HUES48 (cell line): ENCODE measurements at regions not wholly inside any gene's neighbourhood (a gene's known extent, or its start where the extent isn't known, plus 50 kb on each side); places are given as distances from the start of the nearest gene placed in this dataset.

Source experiments
- H3K27ac ChIP-seq: one replicate; pipeline ENCODE4 v1.7.0; 2013; ENCODE audit warnings: low read depth, low read length, inconsistent platforms
- H3K27me3 ChIP-seq: 2 replicates; pipeline ENCODE4 v1.6.1; 2013; ENCODE audit warnings: mild to moderate bottlenecking, low read length; ENCODE audit not compliant: control insufficient read depth, insufficient read depth
- H3K36me3 ChIP-seq: 2 replicates; pipeline ENCODE4 v1.6.1; 2013; ENCODE audit warnings: low read length; ENCODE audit not compliant: control insufficient read depth, insufficient read depth
- H3K4me1 ChIP-seq: 2 replicates; pipeline ENCODE4 v1.6.1; 2013; ENCODE audit warnings: mild to moderate bottlenecking, low read length; ENCODE audit not compliant: control insufficient read depth, insufficient read depth
- H3K4me3 ChIP-seq: 2 replicates; pipeline ENCODE4 v1.5.1; 2013; ENCODE audit warnings: mild to moderate bottlenecking, low read depth, low read length
- H3K9ac ChIP-seq: 2 replicates; pipeline ENCODE4 v1.6.1; 2013; ENCODE audit warnings: mild to moderate bottlenecking, low read depth, low read length, moderate library complexity
- H3K9me3 ChIP-seq: 2 replicates; pipeline ENCODE4 v1.6.1; 2013; ENCODE audit warnings: low read length; ENCODE audit not compliant: control insufficient read depth, insufficient read depth

DNA sequence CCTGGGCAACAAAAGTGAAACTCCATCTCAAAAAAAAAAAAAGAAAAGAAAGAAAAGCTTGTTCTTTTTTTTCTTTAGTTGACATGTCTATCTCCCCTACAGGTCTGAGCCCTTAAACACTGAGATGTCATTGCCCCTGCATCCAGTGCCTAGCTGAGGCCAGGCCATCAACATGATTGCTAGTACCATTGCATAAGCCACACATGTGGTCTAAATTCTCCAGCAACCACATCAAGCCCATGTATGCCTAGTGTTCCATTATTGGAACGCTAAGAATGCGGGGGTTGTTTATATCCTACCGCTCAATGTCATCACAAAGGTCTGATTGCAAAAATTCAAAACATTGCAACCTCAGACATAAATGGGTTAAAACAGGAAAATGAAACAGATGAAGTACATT lies 62.7 kb downstream of the NPTX2 start:
- Histone ChIP-seq H3K27ac (no peak overlapping the region), H3K36me3 (no peaks in the 10 kb centered on the region), H3K4me1 (no peaks in the 10 kb centered on the region), H3K9me3 (no peaks in the 10 kb centered on the region), H3K9ac (no peak overlapping the region), H3K27me3 (no peaks in the 10 kb centered on the region), H3K4me3 (no peak overlapping the region)

DNA sequence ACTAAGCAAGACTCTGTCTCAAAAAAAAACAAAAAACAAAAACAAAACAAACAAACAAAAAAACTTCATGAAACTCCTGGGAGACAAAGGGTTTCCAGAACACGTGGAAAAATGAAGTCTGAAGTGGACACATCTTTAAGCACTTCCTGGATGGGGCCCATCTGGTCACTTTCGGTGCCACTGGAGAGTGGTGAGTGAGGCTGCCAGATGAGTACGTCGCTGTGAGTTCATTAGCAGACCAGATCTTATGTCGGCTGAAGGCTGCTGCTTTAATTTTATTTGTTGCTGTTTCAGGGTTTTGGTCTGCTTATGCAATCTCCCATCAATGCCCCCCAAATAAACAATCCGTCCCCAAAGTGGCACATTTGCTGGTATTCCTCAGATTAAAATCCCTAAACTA lies 64.4 kb downstream of the NPTX2 start:
- no peak overlapping the region for H3K9ac ChIP-seq
- H3K27ac ChIP-seq, result no peak overlapping the region
- H3K9me3 ChIP-seq, result peaks cover 2% of the 10 kb centered on the region; the same call in 1 of the 2 replicates

DNA sequence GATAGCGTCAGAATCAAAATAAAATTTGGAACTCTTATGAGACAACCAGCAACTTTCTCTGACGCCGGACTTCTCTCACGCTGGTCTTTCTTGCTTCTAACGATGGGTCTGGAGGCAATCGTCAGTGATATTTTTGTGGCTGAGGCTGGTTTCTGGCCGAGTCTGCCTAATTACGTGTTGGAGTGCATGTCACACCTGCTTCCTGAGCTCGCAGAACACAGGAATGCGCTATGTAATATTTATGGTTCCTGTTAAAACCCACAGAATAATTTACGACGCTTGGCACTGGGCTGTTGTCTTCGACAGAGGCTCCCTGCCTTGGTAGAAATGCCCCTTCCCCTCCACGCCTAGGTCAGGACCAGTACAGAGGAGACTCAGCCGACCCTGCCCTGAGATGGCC lies 64.9 kb downstream of the NPTX2 start:
- no peak overlapping the region for H3K4me3 ChIP-seq
- no peak overlapping the region for H3K27ac ChIP-seq
- no peaks in the 10 kb centered on the region for H3K27me3 ChIP-seq
- H3K9ac ChIP-seq, result no peak overlapping the region
- no peaks in the 10 kb centered on the region for H3K4me1 ChIP-seq
- H3K9me3 ChIP-seq, result peaks cover 2% of the 10 kb centered on the region; the same call in 1 of the 2 replicates
- no peaks in the 10 kb centered on the region for H3K36me3 ChIP-seq

More for the DNA sequence above, 64.4 kb downstream of the NPTX2 start:
- no peaks in the 10 kb centered on the region for H3K36me3 ChIP-seq
- no peak overlapping the region for H3K4me3 ChIP-seq
- H3K27me3 ChIP-seq, result no peaks in the 10 kb centered on the region
- H3K4me1 ChIP-seq, result no peaks in the 10 kb centered on the region

DNA sequence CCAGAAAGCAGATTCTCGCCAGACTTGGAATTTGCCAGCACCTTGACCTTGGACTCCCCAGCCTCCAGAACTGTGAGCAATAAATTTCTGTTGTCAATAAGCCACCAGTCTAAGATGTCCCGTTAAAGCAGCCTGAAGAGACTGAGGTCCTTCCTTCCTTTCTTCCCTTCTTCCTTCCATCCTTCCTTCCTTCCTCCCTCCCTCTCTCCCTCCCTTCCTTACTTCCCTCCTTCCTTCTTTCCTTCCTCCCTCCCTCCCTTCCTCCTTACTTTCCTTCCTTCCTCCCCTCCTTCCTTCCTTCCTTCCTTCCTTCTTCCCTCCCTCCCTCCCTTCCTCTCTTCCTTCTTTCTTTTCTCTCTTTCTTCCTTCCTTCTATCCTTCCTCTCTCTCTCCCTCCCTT lies 66.4 kb downstream of the NPTX2 start:
- H3K4me1 ChIP-seq, result no peaks in the 10 kb centered on the region
- H3K4me3 ChIP-seq, result no peak overlapping the region
- no peak overlapping the region for H3K9ac ChIP-seq
- no peaks in the 10 kb centered on the region for H3K36me3 ChIP-seq
- H3K9me3 ChIP-seq, result peaks cover 2% of the 10 kb centered on the region; the same call in 1 of the 2 replicates
- no peak overlapping the region for H3K27ac ChIP-seq
- no peaks in the 10 kb centered on the region for H3K27me3 ChIP-seq

DNA sequence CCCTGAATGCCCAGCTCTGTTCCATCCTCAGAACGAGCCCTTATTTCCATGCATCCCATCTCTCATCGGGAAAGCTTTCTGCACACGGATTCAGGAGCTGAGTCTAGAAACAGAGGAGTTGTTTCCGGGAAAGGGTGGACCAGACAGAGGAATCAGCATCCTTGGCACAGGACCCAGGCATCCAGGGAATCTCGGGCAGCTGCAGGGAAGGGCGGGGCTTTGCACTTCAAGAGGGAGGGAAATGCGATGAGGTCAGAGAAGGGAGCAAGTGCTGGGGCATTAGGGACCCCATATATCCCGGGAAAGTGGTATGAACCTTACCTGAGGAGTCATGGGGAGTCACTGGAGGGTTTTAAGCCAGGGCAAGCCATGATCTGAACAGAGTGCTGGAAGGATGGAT lies 68.5 kb downstream of the NPTX2 start:
- no peak overlapping the region for H3K4me3 ChIP-seq
- H3K9ac ChIP-seq, result no peak overlapping the region
- H3K36me3 ChIP-seq, result no peaks in the 10 kb centered on the region
- no peak overlapping the region for H3K27ac ChIP-seq
- peaks cover 5% of the 10 kb centered on the region; the same call in 1 of the 2 replicates for H3K9me3 ChIP-seq
- H3K4me1 ChIP-seq, result no peaks in the 10 kb centered on the region
- no peaks in the 10 kb centered on the region for H3K27me3 ChIP-seq

DNA sequence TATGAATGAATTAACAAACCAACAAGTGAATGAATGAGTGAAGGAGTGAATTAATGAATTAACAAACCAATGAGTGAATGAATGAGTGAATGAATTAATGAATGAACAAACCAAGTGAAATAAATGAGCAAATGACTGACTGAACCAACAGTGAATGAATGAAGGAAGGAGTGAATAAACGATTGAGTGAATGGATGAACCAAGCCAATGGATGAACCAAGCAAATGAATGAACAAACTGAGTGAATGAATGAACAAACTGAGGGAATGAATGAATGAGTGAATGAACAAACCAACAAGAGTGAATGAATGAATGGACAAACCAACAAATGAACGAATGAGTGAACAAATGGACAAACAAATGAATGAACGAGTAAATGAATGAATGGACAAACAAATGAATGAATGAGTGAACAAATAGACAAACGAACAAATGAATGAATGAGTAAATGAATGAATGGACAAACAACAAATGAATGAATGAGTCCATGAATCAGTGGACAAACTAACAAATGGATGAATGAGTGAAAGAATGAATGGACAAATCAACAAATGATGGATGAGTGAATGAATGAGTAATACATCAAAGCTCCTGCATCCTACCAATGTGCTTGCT lies 69.5 kb downstream of the NPTX2 start:
- Histone ChIP-seq H3K27ac (no peak overlapping the region), H3K36me3 (no peaks in the 10 kb centered on the region), H3K9me3 (peaks cover 5% of the 10 kb centered on the region), H3K27me3 (no peaks in the 10 kb centered on the region), H3K9ac (no peak overlapping the region), H3K4me1 (no peaks in the 10 kb centered on the region), H3K4me3 (no peak overlapping the region)

DNA sequence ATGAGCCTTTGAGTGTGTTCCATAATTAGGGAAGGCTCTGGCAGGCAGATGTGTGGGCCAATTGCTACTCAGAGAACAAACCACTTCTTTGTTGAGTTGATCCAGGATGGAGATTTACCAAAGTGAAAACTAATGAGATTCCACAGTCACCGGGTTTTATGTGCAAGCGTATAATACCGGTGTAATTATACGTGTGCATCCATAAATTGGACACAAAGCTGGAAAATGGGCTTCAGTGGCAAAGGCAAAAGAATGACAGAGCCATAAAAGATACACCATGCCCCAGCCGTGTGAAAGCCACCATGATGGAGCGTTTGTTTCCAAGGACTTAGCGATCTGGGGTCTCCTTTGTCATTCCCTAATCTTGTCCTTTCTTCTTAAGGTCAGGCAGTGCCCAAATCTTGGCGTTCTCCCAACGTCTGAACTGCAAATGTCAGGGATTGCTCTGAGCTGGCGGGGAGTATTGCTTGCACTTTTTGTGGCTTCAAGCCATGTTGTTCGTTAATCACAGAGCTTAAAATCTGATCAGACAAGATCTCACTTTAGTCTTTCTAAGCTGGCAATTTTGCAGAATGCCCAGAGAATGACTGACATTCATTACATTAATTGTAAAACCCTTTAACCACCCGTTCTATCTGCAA lies 70.1 kb downstream of the NPTX2 start:
- H3K27ac ChIP-seq, result no peak overlapping the region
- no peaks in the 10 kb centered on the region for H3K4me1 ChIP-seq
- peaks cover 5% of the 10 kb centered on the region for H3K9me3 ChIP-seq
- H3K27me3 ChIP-seq, result no peaks in the 10 kb centered on the region
- no peak overlapping the region for H3K9ac ChIP-seq
- no peak overlapping the region for H3K4me3 ChIP-seq
- no peaks in the 10 kb centered on the region for H3K36me3 ChIP-seq

DNA sequence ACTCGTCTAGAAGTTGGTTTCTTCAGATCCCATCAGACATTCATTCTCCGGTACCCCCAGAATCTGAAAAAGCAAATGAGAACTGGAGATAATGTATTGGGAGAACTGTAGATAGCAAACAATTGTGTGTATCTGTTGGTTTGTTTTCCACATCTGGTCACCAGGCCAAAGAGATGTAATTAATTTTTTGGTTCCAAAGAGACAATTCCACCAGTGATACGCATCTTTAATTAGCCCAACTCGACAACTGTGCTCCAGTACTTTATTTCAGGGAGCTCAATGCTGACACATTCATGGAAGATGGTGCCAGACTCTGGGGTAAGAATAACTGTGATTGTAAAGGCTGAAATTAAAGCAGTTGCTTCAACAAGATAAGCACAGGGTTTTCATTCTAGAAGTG lies 74.5 kb downstream of the NPTX2 start:
- Histone ChIP-seq H3K27me3 (no peaks in the 10 kb centered on the region), H3K9me3 (peaks cover 6% of the 10 kb centered on the region; the same call in 1 of the 2 replicates), H3K4me3 (no peak overlapping the region), H3K27ac (no peak overlapping the region), H3K9ac (no peak overlapping the region), H3K4me1 (no peaks in the 10 kb centered on the region), H3K36me3 (no peaks in the 10 kb centered on the region)

DNA sequence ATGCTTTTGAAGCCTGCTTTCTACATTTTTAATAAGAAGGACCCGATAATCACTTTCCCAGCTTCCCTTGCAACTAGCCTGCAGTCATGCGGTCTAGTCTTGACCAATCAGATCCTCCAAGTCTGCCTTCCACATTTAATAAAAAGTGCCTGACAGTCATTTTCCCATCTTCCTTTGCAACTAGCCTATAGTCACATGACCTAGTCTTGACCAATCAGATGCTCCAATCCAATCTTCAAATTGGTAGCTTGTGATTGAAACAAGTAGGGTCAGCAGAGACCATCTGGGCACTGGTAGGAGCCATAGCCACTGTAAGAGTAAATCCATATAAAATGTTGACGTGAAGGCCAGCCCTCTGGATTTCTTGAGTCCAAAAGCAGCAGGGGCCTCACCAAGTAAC lies 80.0 kb downstream of the NPTX2 start:
- no peaks in the 10 kb centered on the region for H3K36me3 ChIP-seq

DNA sequence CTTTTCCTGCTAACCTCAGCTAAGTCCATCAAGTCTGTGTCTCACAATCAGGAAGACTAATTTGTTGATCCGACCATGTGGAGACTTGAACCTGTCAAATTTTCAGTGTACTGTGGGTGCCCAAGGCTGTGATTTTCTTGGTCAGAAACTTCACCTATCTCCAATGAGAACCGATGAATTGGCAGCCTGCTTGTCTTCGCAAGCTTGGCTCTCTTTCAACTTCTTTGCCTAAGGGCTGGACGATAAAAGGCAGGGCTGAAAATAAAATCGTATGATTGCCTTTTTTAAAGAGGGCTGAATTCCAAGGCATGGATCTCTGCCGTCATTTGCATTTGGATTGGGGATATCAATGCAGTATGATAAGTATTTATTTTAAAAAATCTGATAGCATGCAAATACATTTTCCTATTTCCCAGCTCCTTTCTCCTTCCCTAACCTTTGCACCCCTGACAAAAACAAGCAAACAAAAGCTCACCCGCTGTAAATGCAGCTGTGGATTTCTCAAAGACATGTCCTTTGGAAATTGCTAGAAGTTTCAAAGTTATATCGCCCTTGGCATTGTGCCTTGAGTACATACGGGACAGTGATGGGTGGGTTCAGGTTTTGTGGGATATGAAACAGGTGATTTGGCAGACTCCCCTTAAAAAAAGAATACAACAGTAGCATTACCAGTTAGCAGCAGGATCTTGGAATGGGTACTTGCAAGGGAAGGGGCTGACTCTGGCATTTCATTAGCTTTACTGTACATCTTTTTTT lies 80.6 kb downstream of the NPTX2 start:
- Histone ChIP-seq H3K4me1 (no peaks in the 10 kb centered on the region), H3K27me3 (no peaks in the 10 kb centered on the region), H3K9me3 (peaks cover 7% of the 10 kb centered on the region; the same call in 1 of the 2 replicates), H3K4me3 (no peak overlapping the region), H3K27ac (no peak overlapping the region), H3K9ac (no peak overlapping the region), H3K36me3 (no peaks in the 10 kb centered on the region)

More for the DNA sequence above, 80.0 kb downstream of the NPTX2 start:
- H3K27ac ChIP-seq, result no peak overlapping the region
- no peaks in the 10 kb centered on the region for H3K4me1 ChIP-seq
- H3K27me3 ChIP-seq, result no peaks in the 10 kb centered on the region
- H3K9me3 ChIP-seq, result peaks cover 11% of the 10 kb centered on the region; the same call in 1 of the 2 replicates
- no peak overlapping the region for H3K4me3 ChIP-seq
- H3K9ac ChIP-seq, result no peak overlapping the region

DNA sequence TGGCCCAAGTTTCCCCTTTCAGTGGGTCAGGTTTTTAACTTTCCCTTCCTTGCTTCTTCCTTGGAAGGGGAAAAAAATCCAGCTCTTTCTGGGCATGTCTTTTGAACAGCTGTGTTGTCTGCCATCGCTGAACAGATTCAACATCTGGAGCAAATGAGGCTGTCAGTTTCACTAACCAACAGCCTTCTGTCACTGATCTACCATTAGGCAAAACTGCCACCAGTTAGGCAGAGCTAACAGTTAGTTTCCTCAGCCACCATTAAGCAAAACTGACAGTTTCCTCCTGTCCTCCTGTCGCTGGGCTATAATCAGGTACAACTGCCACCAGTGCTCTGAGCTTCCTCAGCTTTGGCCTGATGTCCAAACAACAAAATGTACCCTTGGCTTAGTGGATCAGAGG lies 81.9 kb downstream of the NPTX2 start:
- H3K9ac ChIP-seq, result no peak overlapping the region
- H3K9me3 ChIP-seq, result peaks cover 7% of the 10 kb centered on the region; the same call in 1 of the 2 replicates
- no peak overlapping the region for H3K4me3 ChIP-seq
- H3K27ac ChIP-seq, result no peak overlapping the region
- H3K4me1 ChIP-seq, result no peaks in the 10 kb centered on the region
- no peaks in the 10 kb centered on the region for H3K27me3 ChIP-seq
- no peaks in the 10 kb centered on the region for H3K36me3 ChIP-seq
